Retina (tissue), 1 donor: ENCODE measurements at regions not wholly inside any gene's neighbourhood (a gene's known extent, or its start where the extent isn't known, plus 50 kb on each side); places are given as distances from the start of the nearest gene placed in this dataset.

Source experiments
- DNase-seq: peaks from one replicate; pipeline ENCODE4 v3.0.0-alpha.2; 2016

DNA sequence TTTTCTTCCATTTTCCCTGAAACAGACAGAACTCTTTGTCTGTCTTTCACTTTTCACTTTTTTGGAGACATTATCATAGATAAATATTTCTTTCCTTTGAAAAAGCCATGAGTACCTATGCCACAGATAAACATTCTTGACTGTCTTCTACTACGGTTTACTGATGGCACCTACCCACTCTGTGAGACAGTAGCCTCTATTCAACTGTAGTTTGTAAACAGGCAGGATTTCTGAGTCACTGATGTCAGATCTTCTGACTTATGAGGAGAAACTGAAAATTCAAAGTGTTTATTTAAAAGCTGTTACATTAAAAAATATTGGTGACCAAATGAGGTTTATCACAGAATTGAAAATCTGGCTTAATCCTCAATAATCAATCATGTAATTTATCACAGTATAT lies 658.4 kb downstream of the TOX3 start:
- no peak for DNase-seq

DNA sequence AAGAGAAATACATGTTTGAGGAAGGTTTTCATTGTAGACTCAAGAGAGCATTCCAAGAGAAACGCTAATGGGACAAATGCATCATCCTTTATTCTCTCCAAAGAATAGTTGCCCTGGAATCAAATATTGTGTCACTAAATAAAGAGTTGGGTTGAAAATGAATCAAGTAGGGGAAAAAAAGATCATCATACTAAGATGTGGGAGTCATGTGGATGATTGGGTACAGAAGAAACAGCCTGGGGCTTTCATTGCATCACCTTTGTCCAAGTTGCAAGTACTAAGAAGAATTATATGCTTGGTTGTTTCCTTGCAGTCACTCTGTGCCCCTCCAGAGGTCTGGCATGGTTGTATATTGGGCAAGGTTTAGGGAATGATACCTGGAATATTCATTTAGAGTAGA lies 658.9 kb downstream of the TOX3 start:
- no peak for DNase-seq

DNA sequence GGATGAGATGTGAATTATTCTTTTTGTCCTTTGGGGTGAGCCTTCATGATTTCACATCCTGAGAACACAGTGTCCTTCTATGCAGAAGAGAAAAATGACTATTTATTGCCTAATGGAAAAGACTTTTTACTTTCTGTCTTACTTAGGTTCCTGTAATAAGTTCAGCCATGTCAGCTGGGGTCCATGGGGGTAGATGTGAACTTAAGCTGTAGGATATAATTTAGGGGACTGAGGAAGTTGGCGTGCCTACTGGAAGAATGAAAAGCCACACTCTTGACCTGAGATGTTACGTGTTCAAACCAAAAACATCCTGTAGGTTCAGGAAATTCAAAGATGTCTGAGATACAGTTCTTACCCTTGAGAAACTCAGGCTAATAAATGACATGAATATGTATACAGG lies 660.5 kb downstream of the TOX3 start:
- DNase-seq, result no peak

DNA sequence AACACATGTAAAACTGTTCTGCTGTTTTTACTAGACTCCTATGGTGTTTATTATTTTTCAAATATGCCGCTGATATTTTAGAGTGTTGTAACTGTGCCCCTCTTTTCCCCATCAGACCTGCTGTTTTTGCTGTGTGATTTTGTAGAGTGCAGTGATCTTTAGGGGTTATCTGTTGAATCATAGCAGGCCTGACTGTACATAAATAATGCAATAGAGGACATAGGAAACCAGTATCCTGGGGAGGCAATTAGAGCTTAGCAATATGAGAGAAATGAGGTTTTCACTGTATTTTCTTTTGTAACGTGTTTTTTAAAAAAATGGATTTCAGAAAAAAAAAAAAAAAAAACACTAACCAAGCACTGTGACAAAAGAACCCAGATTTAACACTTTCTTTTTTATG lies 662.2 kb downstream of the TOX3 start:
- DNase-seq, result no peak

DNA sequence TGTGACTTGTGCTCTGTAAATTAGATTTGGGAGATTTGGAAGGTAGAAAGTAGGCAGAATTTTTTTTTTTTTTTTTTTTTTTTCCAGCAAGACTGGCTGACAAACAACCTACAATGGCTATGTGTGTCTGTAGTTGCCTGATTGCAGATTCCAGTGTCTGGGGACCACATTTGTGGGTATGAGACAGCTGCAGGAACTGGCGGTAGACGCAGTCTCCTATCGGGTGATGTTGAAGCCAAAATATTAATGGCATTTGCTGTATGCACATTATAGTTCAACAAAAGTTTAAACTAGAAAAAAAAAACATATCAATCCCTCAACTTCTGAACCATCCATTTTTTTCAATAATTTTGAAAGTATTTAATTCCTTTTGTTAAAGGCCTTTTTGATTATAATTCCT lies 665.2 kb downstream of the TOX3 start:
- DNase-seq, result no peak

DNA sequence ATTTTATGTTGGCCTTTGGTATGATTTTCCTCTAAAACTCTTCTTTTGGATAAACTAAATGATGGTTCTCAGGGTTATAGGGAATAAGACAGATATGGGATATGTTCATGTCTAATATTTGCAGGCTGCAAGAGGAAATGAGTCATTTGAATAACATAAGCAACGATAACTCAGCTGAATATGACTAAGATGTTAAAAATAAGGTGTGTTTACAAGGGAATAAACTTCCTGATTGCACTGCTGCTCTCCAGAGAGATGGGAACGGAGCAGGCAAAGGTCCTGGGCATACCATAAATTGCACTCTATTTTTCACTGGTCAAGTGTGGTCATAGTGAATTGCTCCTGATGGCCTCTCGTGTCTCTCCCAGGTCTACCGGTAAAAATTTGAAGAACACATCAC lies 666.2 kb downstream of the TOX3 start:
- DNase-seq, result no peak

DNA sequence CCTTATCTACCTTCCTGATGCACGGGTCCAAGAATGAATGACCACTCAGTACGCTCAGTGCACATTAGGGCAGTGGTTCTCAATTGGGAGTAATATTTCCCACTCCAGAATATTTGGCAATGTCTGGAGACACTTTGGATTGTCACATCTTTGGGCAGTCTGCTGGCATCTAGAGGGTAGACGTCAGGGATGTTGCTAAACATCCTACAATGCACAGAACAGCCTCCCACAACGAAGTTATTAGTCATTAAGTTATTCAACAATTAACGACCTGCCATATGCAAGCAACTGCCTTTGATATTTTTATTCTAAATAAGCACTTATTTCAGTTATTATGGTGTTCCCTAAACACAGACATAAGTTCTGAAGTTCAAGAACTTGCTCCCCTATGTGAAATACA lies 669.3 kb downstream of the TOX3 start:
- no peak for DNase-seq

DNA sequence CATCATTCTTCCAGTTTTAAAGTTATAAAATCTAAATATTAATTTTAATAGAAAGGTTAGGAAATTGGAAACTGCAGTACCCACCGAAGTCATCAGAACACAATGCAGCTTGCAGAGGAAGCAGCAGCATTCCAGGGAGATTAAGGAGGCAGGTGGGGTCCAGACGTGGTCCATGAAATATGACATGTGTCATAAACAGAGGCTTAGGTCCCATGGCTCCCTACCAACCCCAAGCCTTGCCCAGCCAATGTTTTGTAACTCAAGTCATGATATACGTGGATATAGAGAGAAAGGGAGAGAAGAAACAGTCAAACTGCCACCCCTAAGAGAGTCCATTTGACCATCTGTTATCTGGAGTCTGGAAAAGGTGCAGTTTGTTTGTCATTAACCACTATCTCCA lies 670.0 kb downstream of the TOX3 start:
- no peak for DNase-seq

DNA sequence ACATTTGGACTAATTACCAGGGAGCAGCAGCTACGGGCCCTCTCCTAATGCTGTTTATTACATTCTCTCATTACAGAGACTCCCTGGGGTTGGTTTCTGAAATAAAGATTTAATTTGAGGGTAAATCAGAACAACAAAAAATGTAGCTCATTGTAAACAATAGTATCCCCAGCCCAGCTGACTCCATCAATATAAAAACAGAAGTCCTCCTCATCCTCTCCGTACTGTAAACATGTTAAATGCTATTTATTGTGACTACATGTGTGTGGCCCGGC lies 670.4 kb downstream of the TOX3 start:
- DNase-seq, result no peak

DNA sequence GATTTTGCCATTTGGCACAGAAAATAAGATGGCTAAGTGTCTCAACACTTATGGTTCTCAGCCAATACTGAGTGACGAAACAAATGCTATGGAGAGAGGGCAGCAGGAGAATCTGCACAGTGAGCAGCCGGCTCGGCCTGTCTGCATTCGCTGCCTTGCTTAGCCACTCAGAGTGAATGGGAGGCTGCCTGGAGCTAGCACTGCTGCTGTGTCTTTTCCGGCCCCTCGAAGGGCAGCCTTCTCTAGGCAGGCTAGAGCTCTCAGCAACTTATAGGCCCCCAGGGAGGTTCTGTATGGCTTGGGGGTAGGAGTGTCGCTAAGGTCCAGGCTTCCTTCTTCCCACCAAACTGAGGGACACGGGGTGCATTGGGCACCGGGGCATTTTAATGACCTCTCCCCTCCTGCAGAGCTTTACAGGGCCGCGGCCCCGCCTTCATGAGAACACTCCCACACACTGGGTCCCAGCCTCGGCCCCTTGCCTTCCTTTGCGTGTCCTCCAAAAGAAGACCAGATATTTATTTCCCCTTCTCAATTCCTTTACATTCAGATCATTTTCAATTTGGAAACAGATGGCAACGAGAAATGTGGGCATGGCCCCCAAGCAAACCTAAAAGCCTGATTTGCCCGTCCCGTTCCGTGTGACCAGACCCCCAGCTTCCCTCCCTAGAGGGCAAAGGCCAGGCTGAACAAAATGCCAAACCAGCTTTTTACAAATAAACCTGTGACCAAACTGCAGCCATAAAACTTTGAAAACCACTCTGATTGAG lies 670.9 kb downstream of the TOX3 start:
- no peak for DNase-seq

DNA sequence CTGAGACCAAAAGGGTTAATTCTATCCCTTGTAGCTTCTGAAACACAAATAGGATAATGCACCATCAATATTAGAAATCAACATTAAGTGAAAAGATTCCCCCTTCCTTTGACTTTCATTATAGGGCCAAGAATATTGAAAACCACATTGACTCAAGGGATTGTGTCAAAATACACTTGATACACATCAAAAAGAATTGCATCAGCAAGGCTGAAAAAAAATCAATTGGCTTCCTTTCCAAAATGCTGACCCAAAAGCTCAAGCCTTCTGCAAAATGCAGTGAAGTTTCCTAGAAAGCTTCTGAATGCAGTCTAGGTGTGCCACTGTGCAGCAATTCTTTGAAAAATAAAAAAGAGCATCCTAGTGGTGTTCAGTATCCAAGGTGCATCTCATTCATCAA lies 674.4 kb downstream of the TOX3 start:
- no peak for DNase-seq

DNA sequence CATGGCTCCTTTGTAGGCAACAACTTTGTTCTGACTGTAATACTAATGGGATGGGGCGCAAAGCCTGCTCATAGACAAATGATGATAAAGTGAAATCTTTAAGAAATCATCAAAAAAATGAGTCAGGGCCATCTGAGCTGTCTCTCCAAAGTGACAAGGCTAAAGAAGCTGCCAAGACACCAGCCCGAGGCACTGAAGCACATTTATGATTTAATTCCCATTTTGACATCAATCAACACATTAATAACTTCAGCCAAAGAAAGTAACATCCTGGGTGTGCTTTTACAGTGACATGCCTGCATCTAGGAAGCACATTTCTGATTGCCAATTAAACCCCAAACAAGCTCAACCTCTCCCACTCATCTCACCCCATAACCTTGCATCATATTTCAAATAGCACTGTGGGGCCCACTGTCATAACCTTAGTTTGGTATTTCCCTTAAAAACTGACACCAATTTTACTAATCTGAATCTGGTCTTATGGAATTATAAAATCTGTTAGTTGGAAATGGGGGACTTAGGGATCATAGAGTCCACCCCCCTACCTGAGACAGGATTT lies 676.6 kb downstream of the TOX3 start:
- DNase-seq, result no peak

DNA sequence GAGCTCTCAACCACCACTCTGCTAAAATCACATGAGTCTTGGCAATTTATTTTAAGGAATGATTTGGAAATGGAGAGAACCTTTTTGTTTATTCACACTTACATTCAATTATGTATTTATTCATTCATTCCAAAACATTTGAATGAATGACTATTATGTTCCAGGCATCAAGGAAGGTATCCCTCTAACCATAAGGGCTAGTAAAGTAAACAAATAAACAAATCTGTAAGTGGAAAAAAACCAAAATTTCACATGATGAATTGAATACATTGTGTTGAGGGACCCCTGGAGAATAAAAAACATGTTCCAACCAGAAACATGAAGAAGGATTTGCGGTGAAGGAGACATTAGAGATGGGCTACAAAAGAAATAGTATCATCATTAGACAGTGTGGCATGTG lies 677.8 kb downstream of the TOX3 start:
- no peak for DNase-seq

DNA sequence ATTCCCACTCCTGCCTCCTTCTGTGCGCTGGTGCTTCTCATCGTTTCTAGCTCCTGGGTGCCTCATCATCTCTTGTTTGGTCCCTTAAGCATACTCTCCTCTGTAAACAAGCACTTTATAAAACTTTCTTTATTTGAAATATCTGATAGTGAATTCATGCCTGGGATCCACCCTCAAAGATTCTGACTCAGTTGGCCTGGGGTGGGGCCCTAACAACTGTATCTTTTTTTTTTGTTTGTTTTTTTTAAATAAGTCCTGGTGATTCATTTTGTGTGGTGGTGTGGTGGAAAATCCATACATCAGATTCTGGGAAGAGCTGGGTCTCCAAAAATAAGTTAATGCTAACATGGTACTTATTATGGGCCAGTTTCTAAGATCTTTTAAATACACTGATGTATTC lies 678.3 kb downstream of the TOX3 start:
- DNase-seq, result no peak

DNA sequence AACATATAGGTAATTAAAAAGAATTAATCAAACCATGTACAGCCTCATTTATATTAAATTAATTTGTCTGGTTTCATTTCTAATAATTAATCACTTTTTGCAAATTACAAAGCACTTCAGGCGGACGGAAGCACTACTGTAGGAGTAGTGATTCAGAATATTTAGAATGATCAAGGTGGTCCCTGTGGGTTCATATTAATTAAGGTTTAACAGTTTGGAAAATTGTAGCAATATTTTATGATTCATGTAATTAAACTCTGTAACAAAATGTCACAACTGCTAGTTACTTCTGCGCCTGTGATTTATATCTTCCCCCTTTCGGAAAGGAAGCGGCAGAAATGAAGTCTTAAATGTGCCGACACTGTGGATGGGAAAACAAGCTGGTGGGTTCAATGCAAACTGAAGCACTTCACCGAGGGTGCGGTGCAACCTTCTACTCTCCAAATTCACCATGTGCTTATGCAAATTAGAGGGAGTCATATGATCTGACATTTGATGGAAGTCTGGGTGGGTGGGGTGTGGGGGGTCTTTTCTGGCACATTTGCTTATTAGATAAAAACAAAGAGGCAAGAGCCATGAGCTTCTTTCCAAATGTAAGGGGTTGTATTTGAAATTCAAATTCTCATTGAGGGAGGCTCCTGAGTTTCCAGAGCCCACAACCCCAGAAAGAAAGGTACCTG lies 679.4 kb downstream of the TOX3 start:
- DNase-seq, result no peak

DNA sequence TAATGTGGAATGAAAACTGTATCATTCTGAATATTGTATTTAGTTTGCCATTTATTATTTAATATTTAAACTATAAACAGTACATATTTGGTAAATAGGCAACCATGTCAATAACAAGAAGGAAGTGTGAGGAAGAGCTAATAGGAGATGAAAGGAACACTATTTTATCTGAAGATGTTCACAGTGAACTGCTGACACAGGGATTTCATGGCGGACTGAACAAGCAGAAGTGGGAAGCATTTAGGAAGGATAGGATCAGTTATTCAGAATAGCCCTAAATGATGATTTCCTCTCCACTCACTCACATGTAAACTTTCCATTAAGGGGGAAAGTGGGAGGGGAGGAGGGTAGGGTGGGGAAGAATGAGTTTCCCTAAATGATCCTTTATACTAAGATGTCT lies 682.4 kb downstream of the TOX3 start:
- DNase-seq, result no peak

DNA sequence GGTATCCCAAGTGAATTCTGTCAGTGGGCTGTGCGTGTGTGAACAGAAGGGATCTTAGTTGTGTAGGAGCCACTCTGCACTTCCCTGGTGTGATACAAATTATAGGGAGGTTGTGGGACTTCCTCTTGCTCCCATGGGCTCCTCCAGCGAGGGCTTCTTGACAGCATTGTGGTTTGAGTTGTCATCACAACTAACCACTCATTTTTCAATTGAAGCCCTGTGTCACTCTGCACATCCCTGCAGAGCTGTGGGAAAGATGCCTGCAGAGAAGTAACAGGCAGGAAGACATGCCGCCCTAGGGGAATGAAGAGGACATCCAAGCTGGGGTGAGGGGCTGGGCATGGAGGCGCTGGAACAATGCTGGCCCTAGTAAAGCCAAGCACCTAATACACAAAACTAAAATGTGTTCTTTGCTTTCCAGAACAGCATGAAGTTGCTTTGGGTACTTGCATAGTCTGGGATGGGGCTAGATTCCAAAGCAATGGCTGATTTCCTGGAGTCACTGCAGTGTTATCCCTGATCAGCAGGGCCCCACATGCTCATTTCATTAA lies 692.5 kb downstream of the TOX3 start:
- no peak for DNase-seq

DNA sequence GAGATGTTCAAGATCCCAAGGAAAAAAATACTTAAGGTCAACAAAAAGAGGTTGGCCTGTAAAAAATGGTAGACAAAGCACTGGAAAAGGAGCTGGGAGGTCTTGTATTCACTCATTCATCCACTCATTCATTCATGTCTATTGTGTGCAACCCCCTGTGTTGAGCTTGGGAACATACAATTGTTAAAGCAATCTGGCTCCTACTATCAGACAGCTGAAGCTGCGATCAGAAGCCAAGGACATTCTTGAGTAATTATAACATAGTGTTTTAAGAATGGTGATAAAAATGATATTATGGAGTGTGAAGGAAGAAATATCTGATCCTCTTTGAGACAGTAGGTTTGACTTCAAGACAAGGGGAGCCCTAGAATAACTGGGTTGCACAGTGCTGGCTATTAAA lies 693.4 kb downstream of the TOX3 start:
- DNase-seq, result no peak

DNA sequence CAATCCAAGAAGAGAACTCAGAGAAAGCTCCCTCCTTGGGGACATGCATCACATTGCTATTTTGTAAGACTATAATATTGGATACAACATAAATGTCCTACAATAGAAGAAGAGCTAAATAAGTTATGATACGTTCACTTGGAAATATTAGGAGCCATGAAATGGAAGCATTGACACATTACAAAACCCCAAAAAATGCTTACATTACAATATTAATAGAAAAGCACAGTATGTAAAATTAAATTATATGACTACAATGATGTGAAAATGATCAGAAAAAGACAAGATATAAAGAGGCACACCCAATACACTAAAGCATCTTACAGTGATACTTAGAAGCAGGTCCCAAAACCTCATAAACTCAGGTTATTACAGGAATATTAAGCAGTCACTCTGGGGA lies 694.1 kb downstream of the TOX3 start:
- DNase-seq, result no peak

DNA sequence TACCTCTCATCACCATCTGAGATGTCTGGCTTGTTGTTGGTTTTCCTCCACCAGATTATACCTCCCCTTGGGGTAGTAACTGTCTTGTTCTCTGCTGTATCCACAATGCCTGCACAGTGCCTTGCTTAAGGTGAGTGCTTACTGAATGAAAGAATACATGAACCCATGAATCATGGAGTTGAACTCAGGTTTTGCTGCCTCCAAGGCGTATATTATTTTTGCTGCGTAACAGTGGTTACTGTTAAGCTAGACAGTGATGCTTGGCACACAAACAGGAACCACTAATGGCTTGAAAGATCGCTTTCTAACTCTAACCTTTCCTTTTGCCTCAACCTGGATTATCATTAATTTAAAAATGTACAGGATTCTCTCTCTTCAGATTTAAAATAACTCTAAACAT lies 695.8 kb downstream of the TOX3 start:
- no peak for DNase-seq

DNA sequence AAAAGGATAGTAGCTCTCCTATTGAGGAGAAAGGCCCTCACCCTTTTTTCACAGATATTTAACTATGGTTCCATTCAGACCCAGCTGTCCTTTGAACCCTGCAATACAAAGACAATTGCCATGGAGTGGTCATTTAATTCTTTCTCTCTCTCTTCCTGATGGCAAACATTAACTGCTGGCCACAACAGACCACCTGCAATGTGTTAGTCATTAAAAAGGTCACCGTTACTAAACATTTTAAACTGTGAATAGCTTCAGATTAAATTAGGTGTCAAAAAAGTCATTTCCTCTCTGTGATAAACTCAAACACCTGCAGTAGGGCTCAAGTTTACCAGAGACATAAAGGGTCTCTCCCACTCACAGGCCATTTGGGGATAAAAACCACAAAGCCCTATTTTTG lies 697.2 kb downstream of the TOX3 start:
- no peak for DNase-seq

DNA sequence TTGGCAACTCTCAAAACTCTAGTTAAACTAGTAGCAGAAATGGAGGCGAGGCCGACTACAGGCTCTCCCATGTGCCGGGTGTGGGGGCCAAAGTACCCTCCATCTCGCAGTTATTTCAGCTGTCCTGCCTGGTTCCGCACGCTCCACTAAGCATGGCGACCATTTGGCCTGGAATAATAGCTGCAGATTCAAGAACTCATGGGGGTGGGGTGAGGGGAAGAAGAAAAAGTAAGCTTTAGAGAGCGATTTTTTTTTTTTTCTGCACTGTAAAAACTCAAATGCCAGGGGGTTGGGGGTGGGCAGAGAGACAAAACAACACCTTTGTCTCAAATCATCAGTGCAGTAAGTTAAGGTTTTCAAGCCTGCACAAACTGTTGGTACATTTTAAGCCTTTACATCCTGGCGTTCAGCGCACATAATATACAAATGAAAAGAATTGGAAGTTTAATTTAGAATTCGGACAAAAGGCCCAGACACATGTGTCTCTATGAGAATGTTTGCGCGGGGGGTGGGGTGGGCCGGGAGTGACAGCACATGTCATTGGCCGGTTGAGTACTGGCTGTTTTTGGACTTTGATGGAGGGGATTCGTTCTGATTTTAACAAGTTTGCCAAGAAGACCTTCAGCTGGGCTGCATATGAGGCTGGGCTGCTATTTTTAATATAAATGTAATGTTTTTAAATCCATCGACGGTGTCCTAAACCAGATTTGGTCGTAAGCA lies 694.7 kb upstream of the SALL1 start:
- peak; percentile 77 for DNase-seq

DNA sequence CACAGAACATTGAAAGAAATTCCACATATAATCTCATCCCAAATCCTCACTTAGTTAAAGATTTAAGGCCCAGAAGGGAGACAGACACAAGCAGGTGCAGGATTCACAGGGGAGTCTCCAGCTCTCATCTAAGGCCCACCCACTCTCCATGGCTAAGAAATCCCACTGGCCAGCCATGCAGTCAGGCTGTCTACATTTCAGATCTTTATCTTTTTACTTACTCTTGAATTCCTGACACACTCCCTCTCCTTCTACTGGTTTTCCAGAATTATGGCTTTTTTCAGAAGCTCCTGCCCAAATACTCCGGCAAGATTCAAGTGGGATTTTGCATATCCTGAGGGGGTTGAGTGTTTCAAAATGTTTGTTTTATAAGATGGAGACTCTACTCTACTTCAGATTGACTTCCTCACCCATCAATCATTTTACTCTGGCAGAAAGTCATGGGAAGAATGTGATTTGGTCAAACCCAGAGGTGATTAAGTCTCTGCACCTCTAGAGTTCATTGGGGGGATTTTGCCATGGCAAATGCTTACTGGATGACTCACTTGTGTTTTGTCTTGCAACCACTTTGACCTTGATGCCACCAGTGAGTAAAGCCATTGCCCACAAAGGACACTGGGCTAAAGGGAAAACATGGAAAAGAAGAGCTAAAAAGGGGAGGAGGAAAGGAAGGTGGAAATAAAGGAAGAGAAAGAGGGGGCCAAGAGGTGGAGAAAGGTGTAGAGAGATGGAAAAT lies 688.8 kb upstream of the SALL1 start:
- no peak for DNase-seq
